HG03575 (cell line): ENCODE measurements at regions not wholly inside any gene's neighbourhood (a gene's known extent, or its start where the extent isn't known, plus 50 kb on each side); places are given as distances from the start of the nearest gene placed in this dataset.
"Not testable (repeated sequence)": the region's sequence is repeated elsewhere in the genome, so short reads cannot be mapped to it uniquely, and the experiment has no call there.

Experiments
- ATAC-seq: cut with Tn5 transposase; IDR thresholded peaks from one replicate; pipeline ENCODE4 v1.9.1; 2021; ENCODE audit not compliant: unreplicated experiment, insufficient number of reproducible peaks, low FRiP score; ENCODE audit errors: extremely low read depth

DNA sequence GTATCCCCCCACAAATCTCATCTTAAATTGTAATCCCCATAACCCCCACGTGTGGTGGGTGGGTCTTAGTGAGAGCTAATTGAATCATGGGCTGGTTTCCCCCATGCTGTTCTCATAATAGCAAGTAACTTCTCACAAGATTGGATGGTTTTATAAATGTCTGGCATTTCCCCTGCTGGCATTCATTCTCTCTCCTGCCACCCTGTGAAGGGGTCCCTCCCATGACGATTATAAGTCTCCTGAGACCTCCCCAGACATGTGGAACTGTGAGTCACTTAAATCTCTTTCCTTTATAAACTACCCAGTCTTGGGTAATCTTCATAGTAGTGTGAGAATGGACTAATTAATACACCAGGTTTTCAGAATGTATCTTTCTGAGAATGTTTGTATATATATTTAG is 1159.4 kb downstream of the FAM181B start:
- ATAC-seq = no peak

DNA sequence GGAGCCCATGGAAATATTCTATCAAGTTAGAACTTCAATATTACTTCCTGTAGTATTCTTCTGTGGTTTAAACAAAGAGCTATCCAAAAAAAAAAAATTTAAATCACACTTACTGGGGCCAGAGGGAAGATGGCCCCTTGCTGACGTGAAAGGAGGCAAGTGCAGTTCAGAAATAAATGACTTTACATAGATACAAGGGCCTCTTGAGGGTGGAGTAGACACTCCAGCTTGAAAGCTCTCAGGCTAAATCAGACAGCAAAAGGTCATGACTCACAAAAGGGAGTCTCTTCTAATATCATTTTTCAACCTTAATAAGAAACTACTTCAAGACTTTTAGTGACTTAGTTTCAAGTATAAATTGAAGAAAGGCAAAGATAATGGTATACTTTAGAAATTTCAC is 1160.3 kb downstream of the FAM181B start:
- no peak for ATAC-seq

DNA sequence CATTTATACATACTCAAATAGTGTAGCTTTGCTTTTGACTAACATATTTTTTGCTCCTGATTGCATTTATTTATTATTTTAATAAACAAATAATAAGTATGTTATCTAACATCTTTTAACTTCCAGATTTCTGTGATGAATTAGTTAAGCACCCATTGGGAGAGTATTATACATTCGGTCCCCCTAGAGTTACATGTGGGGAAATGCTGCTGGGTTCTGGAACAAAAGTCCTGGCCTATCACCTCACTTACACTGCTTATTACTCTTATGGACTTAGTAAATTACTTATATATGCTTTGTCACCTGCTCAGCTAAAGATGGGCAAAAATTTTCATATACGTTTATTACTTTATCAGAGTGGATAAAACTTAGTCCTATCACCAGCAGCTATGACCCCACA is 1163.0 kb downstream of the FAM181B start:
- no peak for ATAC-seq

DNA sequence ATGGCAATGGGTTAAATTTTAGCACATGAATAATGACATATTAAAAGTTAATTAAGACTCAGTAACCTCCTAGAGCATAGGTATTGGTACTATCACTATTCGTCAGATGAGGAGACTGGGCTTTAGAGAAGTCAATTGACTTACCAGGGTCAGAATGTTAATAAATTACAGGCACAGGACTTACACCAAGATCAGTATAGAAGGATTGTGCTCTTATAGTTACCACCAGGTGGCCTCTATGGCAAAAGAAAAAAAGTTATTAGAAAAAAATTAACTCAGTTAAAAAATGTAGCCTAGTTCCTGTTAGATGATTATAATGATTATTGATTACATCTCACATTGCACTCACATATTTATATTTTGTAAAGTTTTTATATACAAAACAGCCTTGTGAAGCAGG is 1163.7 kb downstream of the FAM181B start:
- ATAC-seq = no peak

DNA sequence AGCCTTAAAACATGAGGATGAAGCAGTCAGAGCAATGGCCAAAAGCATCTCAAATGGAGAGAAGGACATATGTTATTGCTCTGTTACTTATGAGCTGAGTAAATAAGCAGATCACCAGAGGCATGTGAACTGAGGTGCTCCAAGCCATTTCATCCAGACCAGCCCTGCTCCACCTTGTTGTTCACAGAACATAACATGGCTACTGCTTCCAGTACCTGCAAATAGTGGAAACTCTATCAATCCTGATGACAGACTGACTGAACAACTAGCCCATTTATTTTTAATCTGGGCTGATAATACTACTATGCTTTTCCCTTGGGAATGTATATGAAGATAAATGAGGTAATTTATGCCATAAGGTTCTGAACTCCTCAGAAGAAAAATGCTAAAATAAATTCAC is 1164.7 kb downstream of the FAM181B start:
- no peak for ATAC-seq

DNA sequence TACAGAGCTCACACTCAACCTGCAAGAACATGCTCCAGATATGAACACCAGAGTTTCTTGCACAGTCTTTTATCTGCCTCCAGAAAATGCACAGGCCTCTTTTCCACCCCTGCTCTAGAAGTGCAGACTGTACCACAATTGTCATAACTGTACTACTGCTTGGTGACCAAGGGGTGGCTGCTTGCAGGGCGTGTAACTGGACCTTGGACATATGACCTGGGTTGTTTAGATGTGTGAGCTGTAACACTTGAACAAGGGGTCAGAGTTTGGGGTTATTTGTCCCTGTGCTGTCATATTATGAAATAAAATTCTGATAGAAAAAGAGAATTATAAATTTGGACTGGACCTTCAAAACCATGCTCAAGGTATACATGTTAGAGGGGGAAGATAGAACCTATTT is 1185.5 kb downstream of the FAM181B start:
- ATAC-seq = no peak

DNA sequence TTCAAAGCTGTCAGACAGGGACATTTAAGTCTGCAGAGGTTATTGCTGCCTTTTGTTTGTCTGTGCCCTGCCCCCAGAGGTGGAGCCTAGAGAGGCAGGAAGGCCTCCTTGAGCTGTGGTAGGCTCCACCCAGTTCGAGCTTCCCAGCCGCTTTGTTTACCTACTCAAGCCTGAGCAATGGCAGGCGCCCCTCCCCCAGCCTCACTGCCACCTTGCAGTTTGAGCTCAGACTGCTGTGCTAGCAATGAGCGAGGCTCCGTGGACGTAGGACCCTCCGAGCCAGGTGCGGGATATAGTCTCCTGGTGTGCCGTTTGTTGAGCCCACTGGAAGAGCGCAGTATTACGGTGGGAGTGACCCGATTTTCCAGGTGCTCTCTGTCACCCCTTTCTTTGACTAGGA is 1193.9 kb downstream of the FAM181B start:
- ATAC-seq = not testable (repeated sequence)

DNA sequence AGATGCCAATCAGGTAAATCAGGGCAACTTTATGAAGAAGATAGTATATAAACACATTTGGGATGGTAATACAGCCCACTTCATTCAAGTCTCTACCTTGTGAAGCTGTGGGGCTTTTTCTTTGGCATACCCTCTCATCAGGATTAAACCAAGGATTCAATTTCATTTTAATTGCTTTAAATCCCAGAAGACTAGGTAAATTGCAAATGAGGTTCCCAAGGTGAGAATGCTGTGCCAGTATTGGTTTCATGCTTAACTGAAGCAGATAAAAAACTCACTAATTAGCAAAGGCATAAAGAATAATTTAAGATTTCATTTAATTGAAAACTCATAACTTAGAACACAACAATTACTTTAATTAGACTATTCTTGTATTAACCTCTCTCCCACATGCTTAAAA is 1218.1 kb downstream of the FAM181B start:
- no peak for ATAC-seq

DNA sequence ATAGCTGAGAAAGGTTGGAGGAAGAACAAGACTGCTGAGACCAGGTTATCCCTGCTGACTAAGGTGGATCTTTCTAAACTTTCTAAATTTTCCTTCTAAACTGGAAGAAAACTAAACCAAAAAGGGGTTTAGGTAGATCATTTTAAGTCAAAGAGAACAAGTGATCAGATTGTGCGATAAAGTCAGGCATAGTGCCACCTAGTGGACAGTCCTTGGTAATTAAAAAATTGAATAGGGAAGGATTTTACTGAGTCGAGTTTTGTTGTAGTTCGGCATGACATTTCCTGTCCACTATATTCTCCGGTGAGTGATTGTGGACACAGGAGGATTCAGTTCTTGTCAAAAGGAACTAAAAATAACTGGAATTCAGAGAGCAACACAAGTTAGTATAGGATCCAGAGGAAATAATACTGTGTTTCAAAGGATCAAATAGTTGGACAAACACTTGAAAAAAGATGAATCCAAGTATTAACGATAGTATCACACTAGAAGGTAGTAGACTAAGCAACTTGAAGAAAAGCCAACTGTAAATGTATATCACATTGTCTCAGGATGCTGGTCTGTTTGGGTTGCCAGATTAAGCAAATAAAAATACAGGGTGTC is 1236.4 kb downstream of the FAM181B start:
- peak; percentile 73 for ATAC-seq

DNA sequence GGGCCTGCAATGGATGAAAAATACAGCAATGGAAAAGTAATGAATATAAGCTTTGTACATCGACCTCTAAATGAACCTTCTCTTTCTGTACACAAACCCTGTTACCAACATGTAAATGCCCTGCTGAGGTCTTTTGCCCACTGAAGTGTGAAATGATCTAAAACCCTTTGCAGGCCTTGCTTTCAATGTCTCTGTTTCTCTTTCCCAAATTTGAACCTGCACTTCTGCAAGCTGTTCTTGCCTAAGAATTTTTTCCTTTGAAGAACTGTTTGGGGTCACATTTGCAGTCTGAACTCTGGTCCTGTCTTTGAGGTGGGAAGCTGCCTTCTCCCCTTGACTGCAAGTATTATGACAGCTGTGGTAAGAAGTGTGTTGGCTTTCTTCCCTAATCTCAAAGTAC is 1237.1 kb downstream of the FAM181B start:
- ATAC-seq = no peak

DNA sequence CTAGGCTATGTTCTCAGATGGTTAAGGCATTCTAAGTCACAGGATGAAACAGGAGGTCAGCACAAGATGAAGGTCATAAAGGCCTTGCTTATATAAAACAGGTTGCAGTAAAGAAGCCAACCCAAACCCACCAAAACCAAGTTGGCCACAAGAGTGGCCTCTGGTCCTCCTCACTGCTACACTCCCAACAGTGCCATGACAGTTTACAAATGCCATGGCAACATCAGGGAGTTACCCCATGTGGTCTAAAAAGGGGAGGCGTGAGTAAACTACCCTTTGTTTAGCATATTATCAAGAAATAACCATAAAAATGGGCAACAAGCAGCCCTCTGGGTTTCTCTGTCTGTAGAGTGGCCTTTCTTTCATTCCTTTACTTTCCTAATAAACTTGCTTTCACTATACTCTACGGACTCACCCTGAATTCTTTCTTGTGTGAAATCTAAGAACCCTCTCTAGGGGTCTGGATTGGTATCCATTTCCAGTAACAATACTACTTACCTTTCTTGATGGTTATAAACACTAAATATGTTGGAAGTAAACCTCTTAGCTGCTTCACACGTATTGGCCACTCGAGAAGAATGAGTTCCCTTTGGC is 1237.9 kb downstream of the FAM181B start:
- ATAC-seq = no peak

DNA sequence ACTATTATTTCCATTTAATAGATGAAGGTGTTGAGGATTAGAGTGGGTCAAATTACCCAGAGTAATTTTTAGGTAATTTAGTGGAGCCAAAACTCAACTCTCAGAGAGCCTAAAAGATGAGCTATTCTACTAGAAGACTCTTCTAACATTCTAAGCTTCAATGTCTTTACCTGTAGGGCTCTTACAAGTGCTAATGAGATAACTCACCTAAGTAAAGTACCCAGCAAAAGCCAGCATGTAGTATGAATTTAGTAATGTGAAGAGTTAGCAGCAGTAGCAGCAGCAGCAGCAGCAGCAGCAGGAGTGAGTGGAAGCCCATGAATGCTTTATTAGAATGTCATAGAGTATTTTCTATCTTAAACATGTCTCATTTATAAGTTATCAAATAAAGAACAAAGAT is 1239.2 kb downstream of the FAM181B start:
- ATAC-seq = no peak

DNA sequence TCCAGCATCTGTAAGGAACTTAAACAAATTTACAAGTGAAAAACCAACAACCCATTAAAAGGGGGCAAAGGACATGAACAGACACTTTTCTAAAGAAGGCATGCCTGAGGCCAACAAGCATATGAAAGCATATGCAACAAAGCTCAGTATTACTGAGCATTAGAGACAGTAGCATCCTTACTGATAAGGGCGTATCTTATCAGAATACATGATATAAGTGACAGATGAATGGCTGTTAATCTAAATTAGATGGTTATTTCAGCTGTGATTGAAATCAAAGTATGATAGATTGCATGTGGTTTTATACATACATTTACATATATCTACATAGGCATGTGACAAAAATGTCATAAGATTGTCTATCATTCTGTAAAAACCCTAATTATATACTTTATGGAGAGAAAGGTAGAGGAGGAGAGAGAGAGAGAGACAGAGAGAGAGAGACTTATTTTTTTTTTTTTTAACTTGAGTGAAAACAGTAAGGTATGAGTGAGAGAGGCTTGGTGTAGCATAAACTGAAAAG is 1240.7 kb downstream of the FAM181B start:
- ATAC-seq = no peak

DNA sequence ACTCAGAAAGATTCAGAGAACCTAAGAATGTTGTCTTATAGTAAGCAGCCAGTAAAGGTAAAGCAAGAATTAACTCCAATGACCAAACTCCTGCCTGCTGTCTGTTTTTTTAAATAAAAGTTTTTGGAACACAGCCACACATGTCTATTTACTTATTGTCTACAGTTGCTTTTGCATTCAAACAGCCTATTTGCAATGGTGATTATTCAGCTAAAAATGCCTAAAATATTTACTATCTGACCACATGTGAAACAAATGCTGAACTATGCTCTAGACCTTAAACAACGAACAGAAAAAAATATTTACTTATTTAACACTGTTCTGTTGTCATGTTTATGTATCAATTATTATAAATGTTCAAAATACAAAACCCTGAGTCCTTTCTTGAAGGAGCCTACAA is 1246.6 kb downstream of the FAM181B start:
- ATAC-seq = no peak

DNA sequence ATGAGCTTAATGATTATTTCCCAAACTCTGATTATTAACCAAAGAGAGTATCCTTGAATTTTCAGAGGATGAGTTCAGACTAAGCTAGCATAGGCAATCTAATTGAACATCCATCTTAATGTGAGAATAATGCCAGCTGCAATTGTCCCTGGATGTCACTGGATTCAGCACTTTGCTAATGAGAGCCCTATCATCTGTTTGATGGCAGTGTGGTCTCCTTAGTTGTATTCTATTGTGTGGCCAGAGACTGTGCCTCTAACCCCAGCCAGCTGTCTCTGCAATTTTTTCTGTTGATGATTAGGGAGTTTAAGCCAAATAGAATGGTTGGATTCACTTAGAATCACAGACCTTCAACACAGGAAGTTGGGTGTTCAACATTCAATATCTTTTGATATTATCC is 1249.5 kb downstream of the FAM181B start:
- ATAC-seq = no peak

DNA sequence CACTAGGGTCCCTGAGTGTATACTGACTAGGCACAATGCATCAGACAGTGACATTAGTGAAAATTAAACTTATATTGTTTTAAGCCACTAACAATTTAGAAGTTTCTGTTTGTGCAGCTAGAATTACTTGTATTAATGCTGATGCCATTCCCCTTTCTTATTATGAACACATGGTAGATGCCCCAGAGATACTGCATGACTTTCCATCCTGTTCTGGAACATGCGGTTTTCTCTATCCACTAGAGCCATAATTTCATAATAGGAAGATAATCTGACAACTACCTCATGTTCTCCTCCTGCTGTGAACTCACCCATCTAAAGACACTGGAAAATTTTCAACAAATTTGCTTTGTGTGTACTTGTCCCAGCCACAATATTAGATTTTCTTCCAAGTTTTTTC is 1256.4 kb downstream of the FAM181B start:
- no peak for ATAC-seq

DNA sequence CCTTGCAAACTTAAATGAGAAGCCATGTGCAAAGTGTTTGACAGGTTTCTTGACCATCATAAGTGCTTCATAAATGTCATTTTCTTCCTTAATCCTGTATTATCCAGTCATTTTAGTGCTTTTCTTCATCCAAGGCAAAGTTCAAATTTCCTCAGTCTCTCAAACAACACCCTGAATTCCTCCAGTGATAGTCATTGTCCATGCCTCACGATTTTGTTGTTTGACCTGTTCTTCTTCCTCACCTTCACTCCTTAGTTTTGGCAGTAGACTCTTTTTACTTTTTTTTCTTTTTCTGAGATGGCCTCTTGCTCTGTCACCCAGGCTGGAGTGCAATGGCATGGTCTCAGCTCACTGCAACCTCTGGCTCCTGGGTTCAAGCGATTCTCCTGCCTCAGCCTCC is 1257.3 kb downstream of the FAM181B start:
- ATAC-seq = no peak

DNA sequence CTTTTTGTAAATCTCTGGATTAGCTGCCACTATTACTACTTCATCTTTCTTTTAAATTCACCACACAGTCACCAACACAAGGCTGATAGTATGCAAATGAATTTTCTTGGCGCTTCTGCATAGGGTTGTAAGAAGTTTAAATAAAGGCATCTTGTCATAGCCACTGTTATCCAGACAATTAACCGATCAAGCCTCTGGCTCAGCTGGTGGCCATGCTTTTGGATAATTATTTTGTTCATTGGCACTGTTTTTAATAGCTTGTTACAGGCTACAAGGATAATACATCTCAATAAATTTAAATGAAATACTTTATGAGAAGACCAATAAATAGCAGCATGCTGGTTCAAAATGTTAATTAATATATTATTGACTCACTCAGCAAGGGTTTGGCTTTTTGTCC is 1261.0 kb downstream of the FAM181B start:
- no peak for ATAC-seq

DNA sequence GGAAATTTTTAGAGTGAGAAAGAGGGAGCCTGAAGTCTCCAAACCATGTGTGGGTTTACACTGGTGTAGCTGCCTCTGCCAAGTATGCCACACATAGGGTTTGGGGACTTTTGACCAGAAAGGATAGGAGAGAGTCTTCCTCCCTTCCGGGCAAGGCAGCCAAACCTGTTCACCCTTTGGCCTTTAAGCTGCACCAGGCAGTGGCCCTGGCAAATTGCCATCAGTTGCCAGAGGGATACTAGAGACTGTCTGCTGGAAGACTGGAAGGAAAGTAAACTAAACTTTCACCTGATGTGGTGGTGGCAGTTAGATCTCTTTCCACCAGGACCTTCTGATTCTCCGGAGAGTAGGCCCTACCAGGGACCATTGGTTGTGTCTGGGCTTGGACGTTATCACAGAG is 1263.2 kb downstream of the FAM181B start:
- no peak for ATAC-seq

DNA sequence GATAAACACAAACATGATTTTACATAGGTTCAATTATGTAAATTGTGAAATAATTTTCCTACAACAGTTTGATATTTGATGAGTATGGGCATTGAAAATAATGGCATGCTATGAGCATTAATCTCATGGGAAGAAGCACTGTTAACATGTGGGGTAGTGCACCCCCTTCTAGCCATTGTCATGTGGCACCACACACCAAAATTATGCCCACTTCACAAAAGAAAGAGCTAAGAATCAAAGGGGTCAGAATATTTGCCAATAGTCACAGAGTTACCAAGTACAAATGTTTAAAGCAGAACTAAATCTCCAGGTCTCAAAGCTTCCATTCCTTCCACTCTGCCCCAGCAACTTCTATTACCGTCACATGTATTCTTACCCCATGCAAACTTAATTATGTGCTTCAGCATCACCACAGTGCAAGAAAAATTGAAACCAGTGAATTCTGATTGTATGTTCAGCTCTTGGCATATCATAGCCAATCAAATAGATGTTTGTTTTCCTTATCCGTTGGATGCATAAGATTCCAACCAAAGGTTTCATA is 1273.8 kb downstream of the FAM181B start:
- ATAC-seq = no peak
